ENCODE measurements at regions not wholly inside any gene's neighbourhood (a gene's known extent, or its start where the extent isn't known, plus 50 kb on each side); places are given as distances from the start of the nearest gene placed in this dataset.
"Not testable (repeated sequence)": the region's sequence is repeated elsewhere in the genome, so short reads cannot be mapped to it uniquely, and the experiment has no call there.

GRCh38 chr1:148279002-148279542 lies 127.0 kb upstream of the NBPF11 start:
- DNase-seq (ENCODE audit: low read depth in 4 of 4, low spot score in 1 of 4) = not testable (repeated sequence)

DNA sequence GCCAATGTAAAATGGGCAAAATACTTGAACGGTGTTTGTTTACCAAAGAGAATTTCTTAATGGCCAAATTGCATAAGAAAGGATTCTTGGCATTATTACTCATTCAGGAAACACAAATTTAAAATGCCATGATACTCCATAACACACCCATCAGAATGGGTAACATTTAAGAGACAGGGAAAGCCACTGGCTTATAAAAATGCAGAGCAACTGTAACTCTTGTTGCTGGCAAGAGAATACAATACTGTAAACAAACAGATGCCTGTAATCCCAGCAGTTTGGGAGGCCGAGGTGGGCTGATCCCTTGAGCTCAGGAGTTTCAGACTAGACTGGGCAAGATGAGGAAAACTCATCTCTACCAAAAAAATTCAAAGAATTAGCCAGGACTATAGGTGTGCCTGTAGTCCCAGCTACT lies 125.8 kb upstream of the NBPF11 start:
- DNase-seq (ENCODE audit: low read depth in 4 of 4, low spot score in 1 of 4) = not testable (repeated sequence)

DNA sequence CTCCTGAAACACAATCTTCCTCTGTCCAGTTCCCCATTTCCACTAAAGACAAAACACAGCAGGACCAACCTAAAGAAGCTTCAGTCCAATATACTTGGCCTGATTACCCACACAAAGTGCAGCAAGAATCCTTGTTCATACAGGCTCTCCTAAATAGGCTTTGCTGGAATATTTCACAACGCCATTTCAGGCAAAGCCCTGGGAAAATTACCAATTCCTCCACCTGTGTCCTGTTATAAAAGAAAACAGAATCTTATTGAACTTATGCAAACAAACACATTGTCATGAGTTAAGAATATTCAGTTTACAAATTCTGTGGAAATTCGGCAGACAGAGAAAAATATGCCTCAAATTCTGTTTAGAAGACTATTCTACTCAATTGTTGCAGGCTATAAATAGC lies 115.0 kb upstream of the NBPF11 start:
- DNase-seq (ENCODE audit: low read depth in 4 of 4, low spot score in 1 of 4) = not testable (repeated sequence)

- peak in 1 of 4 experiments; percentile 9 for DNase-seq (ENCODE audit: low read depth in 4 of 4, low spot score in 1 of 4)
Measured at GRCh38 chr1:148264374-148265276, 112.5 kb upstream of the NBPF11 start.

GRCh38 chr1:148263906-148264255 lies 111.8 kb upstream of the NBPF11 start:
- DNase-seq (ENCODE audit: low read depth in 4 of 4, low spot score in 1 of 4) = no peak

DNA sequence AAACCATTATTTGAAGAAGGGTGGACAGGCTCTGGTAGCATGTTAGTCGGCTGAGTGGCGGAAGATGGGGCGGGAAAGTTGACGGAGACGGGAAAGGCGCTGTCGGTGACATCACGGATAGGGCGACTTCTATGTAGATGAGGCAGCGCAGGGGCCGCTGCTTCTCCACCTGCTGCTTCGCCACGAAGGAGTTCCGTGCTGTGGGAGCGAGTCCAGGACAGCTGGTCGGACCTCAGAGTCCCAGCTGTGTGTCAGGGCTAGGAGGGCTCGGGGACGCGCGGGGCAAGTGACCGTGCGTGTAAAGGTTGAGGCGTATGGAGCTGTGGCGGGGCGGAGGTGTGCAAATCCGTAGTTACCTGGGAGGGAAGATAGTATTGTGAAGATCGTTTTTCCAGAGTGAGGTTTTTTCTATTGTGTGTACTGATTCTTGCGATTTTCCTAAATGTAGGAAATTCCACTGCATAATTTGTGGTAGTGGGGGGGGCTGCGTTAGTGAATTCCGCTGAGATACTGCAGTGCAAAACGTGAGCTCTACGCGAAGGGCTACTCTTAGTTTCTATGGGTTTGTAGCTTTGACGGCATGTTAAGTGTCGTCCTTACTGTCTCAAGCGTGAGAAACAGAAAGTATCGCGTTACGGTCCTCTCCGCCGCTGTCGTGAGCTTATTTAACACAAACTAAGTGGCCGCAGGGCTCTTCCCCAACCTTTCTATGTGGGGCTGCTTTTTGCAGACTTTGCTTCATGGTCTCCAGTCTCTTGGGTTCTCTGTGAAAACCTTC lies 111.2 kb upstream of the NBPF11 start:
- peak in 3 of 4 experiments; percentile 50 to 62 (median 53) for DNase-seq (ENCODE audit: low read depth in 4 of 4, low spot score in 1 of 4)

GRCh38 chr1:148261684-148262083 lies 109.6 kb upstream of the NBPF11 start:
- DNase-seq (ENCODE audit: low read depth in 4 of 4, low spot score in 1 of 4) = not testable (repeated sequence)

DNA sequence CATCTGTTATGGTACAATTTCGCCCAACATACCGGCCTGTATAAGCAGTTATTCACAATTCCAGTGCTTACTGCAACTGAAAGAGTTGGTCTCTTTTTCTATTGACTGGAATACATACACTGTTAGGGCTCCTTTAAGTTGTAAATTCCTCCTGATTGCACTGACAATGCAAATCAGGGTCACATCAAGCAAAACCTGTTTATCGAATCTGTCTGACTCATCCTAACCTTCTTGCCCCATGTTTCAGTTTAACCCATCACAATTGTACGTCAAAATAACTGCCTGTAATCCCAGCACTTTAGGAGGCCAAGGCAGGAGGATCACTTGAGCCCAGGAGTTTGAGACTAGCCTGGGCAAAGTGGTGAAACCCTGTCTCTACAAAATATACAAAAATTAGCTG lies 105.8 kb upstream of the NBPF11 start:
- not testable (repeated sequence) for DNase-seq (ENCODE audit: low read depth in 4 of 4, low spot score in 1 of 4)

GRCh38 chr1:148254611-148255429 lies 102.7 kb upstream of the NBPF11 start:
- DNase-seq (ENCODE audit: low read depth in 4 of 4, low spot score in 1 of 4) = not testable (repeated sequence)

GRCh38 chr1:148253808-148254207 lies 101.7 kb upstream of the NBPF11 start:
- not testable (repeated sequence) for DNase-seq (ENCODE audit: low read depth in 4 of 4, low spot score in 1 of 4)

GRCh38 chr1:148248798-148249197 lies 96.7 kb upstream of the NBPF11 start:
- DNase-seq (ENCODE audit: low read depth in 4 of 4, low spot score in 1 of 4) = not testable (repeated sequence)

DNA sequence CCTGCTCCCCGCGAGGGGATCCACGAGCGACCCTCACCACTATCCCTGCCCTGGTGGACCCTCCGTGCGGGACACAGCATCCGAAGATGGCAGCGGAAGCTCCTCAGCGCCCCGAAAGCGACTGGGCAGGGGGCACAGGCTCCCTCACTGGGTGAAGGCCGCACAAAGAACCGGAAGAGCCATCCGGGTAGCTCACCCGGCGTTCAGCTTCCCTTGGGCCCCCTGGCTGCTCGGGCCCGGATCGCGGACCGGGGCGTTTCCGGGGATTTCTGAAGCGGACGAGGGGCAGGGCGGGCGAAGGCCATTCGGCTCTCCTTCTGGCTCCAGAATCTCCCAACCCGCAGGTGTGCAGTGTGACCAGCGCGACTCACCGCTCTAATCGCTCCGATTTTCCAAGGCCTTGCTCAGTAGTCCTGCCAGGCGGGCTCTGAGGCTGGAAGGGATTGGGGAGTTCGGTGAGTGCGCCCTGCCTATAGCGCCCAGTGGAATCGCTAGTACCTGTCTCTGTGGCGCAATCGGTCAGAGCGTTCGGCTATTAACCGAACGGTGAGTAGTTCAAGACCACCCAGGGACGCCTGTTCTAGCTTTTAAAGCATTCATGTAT lies 94.3 kb upstream of the NBPF11 start:
- not testable (repeated sequence) for DNase-seq (ENCODE audit: low read depth in 4 of 4, low spot score in 1 of 4)

- not testable (repeated sequence) for DNase-seq (ENCODE audit: low read depth in 4 of 4, low spot score in 1 of 4)
Measured at GRCh38 chr1:148245843-148246242, 93.8 kb upstream of the NBPF11 start.

GRCh38 chr1:148245443-148245842 lies 93.4 kb upstream of the NBPF11 start:
- not testable (repeated sequence) for DNase-seq (ENCODE audit: low read depth in 4 of 4, low spot score in 1 of 4)

DNA sequence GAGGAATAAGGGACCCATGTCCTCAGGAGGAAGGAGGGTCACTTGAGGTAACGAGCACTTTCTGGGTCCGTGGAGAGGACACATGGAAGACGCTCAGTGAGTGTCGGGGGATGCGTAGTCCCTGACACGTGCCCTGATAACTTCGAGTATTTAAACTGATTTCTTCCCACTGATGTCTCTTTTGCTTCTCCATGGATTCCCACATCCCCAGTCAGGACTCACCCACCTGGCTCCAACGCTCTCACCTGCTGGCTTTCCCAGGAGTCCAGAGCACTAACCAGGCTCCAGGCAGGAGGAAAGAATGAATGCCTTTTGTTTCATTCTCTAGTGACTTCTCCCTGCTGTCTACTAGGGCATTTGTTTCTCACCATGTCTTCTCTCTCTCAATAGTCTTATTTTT lies 81.2 kb upstream of the NBPF11 start:
- not testable (repeated sequence) for DNase-seq (ENCODE audit: low read depth in 4 of 4, low spot score in 1 of 4)

- not testable (repeated sequence) for DNase-seq (ENCODE audit: low read depth in 4 of 4, low spot score in 1 of 4)
Measured at GRCh38 chr1:148228846-148229245, 76.8 kb upstream of the NBPF11 start.

- not testable (repeated sequence) for DNase-seq (ENCODE audit: low read depth in 4 of 4, low spot score in 1 of 4)
Measured at GRCh38 chr1:148222399-148223159, 70.5 kb upstream of the NBPF11 start.

GRCh38 chr1:148221593-148221992 lies 69.5 kb upstream of the NBPF11 start:
- not testable (repeated sequence) for DNase-seq (ENCODE audit: low read depth in 4 of 4, low spot score in 1 of 4)

GRCh38 chr1:148219229-148219628 lies 67.1 kb upstream of the NBPF11 start:
- DNase-seq (ENCODE audit: low read depth in 4 of 4, low spot score in 1 of 4) = not testable (repeated sequence)

- DNase-seq (ENCODE audit: low read depth in 4 of 4, low spot score in 1 of 4) = not testable (repeated sequence)
Measured at GRCh38 chr1:148211191-148211590, 59.1 kb upstream of the NBPF11 start.
